ENCODE measurements at regions not wholly inside any gene's neighbourhood (a gene's known extent, or its start where the extent isn't known, plus 50 kb on each side); places are given as distances from the start of the nearest gene placed in this dataset.

DNA sequence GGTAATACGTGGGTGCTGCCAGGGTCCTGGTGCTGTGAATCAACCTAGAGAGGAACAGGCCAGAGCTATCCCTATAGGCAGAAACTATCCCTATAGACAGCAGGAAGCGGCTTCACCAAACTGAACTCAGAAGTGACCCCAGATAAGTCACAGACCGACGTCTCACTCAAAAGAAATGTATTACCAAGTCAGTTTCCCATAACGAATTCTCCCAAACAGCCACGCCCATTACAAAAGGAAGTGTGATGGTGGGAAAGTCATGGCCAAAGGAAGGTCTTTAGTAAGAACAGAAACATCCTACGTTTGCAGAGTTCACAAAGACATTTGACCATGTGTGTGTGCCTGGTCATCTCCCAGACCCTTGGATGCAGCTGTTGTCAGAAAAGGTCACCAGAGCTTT, 470.8 kb upstream of the ADARB2 start:
- H2BK5ac ChIP-seq (ENCODE audit: low read length): no peak overlapping the region

DNA sequence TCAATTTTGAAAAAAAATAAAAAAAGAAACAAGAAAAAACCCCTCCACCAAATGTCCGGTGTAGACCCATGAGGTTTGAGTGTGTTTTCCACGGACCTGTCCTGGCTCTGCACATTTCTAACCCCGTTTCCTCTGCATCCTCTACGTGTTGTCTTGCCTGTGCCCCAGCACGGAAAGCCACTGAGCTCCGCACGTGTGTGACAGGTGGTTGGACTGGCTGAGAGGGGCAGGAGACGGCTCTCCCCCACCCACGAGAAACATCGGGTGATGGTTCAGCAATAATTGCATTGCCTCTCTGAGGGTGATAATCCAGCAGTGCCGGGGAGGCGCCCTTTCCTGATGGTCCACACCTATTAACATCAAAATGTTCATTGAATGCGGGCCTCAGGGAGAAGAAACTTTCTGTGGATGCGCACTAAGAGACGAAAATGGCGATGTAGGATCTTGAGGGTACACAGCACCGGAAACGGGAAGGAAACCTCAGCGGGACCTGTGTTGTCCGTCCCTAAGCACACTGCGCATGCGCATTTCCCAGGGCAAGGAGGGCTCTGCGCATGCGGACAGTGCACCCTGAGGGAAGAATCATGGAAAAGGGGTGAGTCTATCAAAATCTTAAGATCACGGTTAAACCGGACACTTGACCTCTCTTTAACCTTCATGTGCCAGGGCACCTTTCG, 470.1 kb upstream of the ADARB2 start:
- Histone ChIP-seq H3K4ac (ENCODE audit: low read length) (no peak overlapping the region), H2BK12ac (ENCODE audit: low read length) (peak overlapping the region; percentile 22), H3K4me3 (ENCODE audit: low read length in 2 of 2) (no peak overlapping the region), H3K27ac (replicated peaks; ENCODE audit: low read length) (no peak overlapping the region), H3K23ac (ENCODE audit: low read depth, low read length, poor library complexity) (peak overlapping the region; percentile 89), H4K91ac (ENCODE audit: low read depth, low read length, poor library complexity) (no peak overlapping the region), H2AFZ (ENCODE audit: low read length) (no peak overlapping the region), H3K36me3 (replicated peaks in 1 of 2; ENCODE audit: control insufficient read depth in 2 of 2, insufficient read depth in 2 of 2, low read length in 2 of 2) (no peaks in the 10 kb centered on the region), H4K8ac (ENCODE audit: low read depth, low read length) (no peak overlapping the region), H3K18ac (ENCODE audit: low read length) (peak overlapping the region; percentile 48), H3K4me1 (ENCODE audit: control insufficient read depth in 2 of 2, insufficient read depth in 1 of 2, low read depth in 1 of 2, low read length in 2 of 2) (no peaks in the 10 kb centered on the region), H2AK5ac (ENCODE audit: low read depth, low read length) (no peak overlapping the region), H2BK5ac (ENCODE audit: low read length) (no peak overlapping the region), H3K14ac (ENCODE audit: low read length) (no peak overlapping the region), H3K27me3 (ENCODE audit: control insufficient read depth in 3 of 3, insufficient read depth in 3 of 3, low read depth in 1 of 3, low read length in 3 of 3) (no peaks in the 10 kb centered on the region), H2BK15ac (ENCODE audit: low read length) (no peak overlapping the region), H3K79me1 (ENCODE audit: low read depth, low read length) (peaks cover 2% of the 10 kb centered on the region), H3K9me3 (replicated peaks in 1 of 2; ENCODE audit: control insufficient read depth in 2 of 2, insufficient read depth in 1 of 2, low read depth in 1 of 2, low read length in 2 of 2) (no peaks in the 10 kb centered on the region), H3K4me2 (ENCODE audit: insufficient read depth, low read length, poor library complexity, severe bottlenecking) (no peak overlapping the region), H3K9ac (ENCODE audit: low read depth, low read length, poor library complexity) (no peak overlapping the region), H2BK120ac (ENCODE audit: low read depth, low read length) (no peak overlapping the region)
- no CpG with 5 or more reads among the region's 27 CpGs for WGBS, 2 donors (ENCODE audit: extremely low coverage in 2 of 2, insufficient read length in 2 of 2, insufficient replicate concordance in 1 of 2)
- no peak for DNase-seq (ENCODE audit: low spot score)

More for the DNA sequence above, 470.8 kb upstream of the ADARB2 start:
- Histone ChIP-seq H3K9me3 (replicated peaks in 1 of 2; ENCODE audit: control insufficient read depth in 2 of 2, insufficient read depth in 1 of 2, low read depth in 1 of 2, low read length in 2 of 2) (no peaks in the 10 kb centered on the region), H4K91ac (ENCODE audit: low read depth, low read length, poor library complexity) (no peak overlapping the region), H3K23ac (ENCODE audit: low read depth, low read length, poor library complexity) (no peak overlapping the region), H3K79me1 (ENCODE audit: low read depth, low read length) (peaks cover 2% of the 10 kb centered on the region), H3K36me3 (replicated peaks in 1 of 2; ENCODE audit: control insufficient read depth in 2 of 2, insufficient read depth in 2 of 2, low read length in 2 of 2) (no peaks in the 10 kb centered on the region), H3K4ac (ENCODE audit: low read length) (no peak overlapping the region), H2BK120ac (ENCODE audit: low read depth, low read length) (no peak overlapping the region), H3K18ac (ENCODE audit: low read length) (no peak overlapping the region), H3K14ac (ENCODE audit: low read length) (no peak overlapping the region), H3K27ac (replicated peaks; ENCODE audit: low read length) (no peak overlapping the region), H2BK12ac (ENCODE audit: low read length) (no peak overlapping the region), H3K4me3 (ENCODE audit: low read length in 2 of 2) (no peak overlapping the region), H3K4me2 (ENCODE audit: insufficient read depth, low read length, poor library complexity, severe bottlenecking) (no peak overlapping the region), H4K8ac (ENCODE audit: low read depth, low read length) (no peak overlapping the region), H2AK5ac (ENCODE audit: low read depth, low read length) (no peak overlapping the region), H3K9ac (ENCODE audit: low read depth, low read length, poor library complexity) (no peak overlapping the region), H2AFZ (ENCODE audit: low read length) (no peak overlapping the region), H2BK15ac (ENCODE audit: low read length) (no peak overlapping the region), H3K27me3 (ENCODE audit: control insufficient read depth in 3 of 3, insufficient read depth in 3 of 3, low read depth in 1 of 3, low read length in 3 of 3) (no peaks in the 10 kb centered on the region), H3K4me1 (ENCODE audit: control insufficient read depth in 2 of 2, insufficient read depth in 1 of 2, low read depth in 1 of 2, low read length in 2 of 2) (no peaks in the 10 kb centered on the region)
- no peak for DNase-seq (ENCODE audit: low spot score)
- no CpG with 5 or more reads among the region's 7 CpGs for WGBS, 2 donors (ENCODE audit: extremely low coverage in 2 of 2, insufficient read length in 2 of 2, insufficient replicate concordance in 1 of 2)

DNA sequence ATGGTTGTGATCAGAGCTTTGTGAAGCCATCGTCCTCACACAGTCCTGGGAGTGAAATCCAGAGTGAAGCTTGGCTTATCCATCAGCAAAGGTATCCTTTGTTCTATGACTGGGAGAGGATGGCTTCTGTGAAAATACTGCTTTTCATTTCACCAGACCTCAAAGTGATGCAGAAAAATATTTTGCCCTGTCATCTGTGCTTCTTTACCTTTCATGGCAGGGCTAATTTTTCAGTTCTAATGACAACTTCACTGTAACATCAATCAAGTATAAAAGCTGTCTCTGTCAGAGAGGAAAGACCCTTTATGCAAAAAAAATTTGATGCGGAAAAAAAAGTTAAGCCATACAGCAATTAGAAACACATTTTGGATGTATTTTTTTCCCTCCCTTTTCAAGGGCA, 468.1 kb upstream of the ADARB2 start:
- Histone ChIP-seq H4K91ac (ENCODE audit: low read depth, low read length, poor library complexity) (no peak overlapping the region), H3K79me1 (ENCODE audit: low read depth, low read length) (no peaks in the 10 kb centered on the region), H3K9ac (ENCODE audit: low read depth, low read length, poor library complexity) (no peak overlapping the region), H2BK15ac (ENCODE audit: low read length) (no peak overlapping the region), H4K8ac (ENCODE audit: low read depth, low read length) (no peak overlapping the region), H3K14ac (ENCODE audit: low read length) (no peak overlapping the region), H3K27ac (replicated peaks; ENCODE audit: low read length) (no peak overlapping the region), H2AFZ (ENCODE audit: low read length) (no peak overlapping the region), H3K4me1 (ENCODE audit: control insufficient read depth in 2 of 2, insufficient read depth in 1 of 2, low read depth in 1 of 2, low read length in 2 of 2) (peaks cover 0 to 2% of the 10 kb centered on the region in 2 donors), H3K9me3 (replicated peaks in 1 of 2; ENCODE audit: control insufficient read depth in 2 of 2, insufficient read depth in 1 of 2, low read depth in 1 of 2, low read length in 2 of 2) (no peaks in the 10 kb centered on the region), H3K4me2 (ENCODE audit: insufficient read depth, low read length, poor library complexity, severe bottlenecking) (no peak overlapping the region), H3K36me3 (replicated peaks in 1 of 2; ENCODE audit: control insufficient read depth in 2 of 2, insufficient read depth in 2 of 2, low read length in 2 of 2) (no peaks in the 10 kb centered on the region), H3K27me3 (ENCODE audit: control insufficient read depth in 3 of 3, insufficient read depth in 3 of 3, low read depth in 1 of 3, low read length in 3 of 3) (no peaks in the 10 kb centered on the region), H2BK12ac (ENCODE audit: low read length) (no peak overlapping the region), H3K23ac (ENCODE audit: low read depth, low read length, poor library complexity) (no peak overlapping the region), H3K4ac (ENCODE audit: low read length) (no peak overlapping the region), H3K18ac (ENCODE audit: low read length) (no peak overlapping the region), H2BK5ac (ENCODE audit: low read length) (no peak overlapping the region), H2AK5ac (ENCODE audit: low read depth, low read length) (no peak overlapping the region), H2BK120ac (ENCODE audit: low read depth, low read length) (no peak overlapping the region), H3K4me3 (ENCODE audit: low read length in 2 of 2) (no peak overlapping the region)
- no CpG with 5 or more reads among the region's 2 CpGs for WGBS, 2 donors (ENCODE audit: extremely low coverage in 2 of 2, insufficient read length in 2 of 2, insufficient replicate concordance in 1 of 2)
- DNase-seq (ENCODE audit: low spot score): no peak

DNA sequence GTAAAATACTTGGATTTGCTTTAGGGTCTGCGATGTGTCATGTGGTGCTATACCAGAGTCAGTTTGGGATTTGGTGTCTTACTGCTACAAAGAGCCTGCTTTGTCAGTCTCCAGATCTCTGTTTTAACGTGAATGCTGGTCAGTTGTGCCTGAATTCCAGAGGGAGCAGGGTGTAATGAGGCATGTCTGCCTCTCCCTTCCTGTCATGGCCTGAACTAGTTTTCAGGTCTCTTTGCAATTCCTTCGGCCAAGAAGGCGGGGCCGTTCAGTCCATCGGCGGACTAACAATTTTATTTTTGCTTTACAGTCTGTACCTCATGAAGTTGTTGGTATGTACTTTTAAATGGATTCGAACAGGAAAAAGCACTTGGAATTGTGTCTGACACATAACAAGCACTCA, 465.1 kb upstream of the ADARB2 start:
- no peak overlapping the region for H3K4ac ChIP-seq (ENCODE audit: low read length)
- H4K91ac ChIP-seq (ENCODE audit: low read depth, low read length, poor library complexity): no peak overlapping the region
- no peak overlapping the region for H3K14ac ChIP-seq (ENCODE audit: low read length)
- no peak overlapping the region for H3K23ac ChIP-seq (ENCODE audit: low read depth, low read length, poor library complexity)
- H2BK15ac ChIP-seq (ENCODE audit: low read length): no peak overlapping the region
- no peak overlapping the region for H3K4me3 ChIP-seq (ENCODE audit: low read length in 2 of 2)
- H3K27ac ChIP-seq (replicated peaks; ENCODE audit: low read length): no peak overlapping the region
- peak; percentile 36 for DNase-seq (ENCODE audit: low spot score)
- no peaks in the 10 kb centered on the region for H3K27me3 ChIP-seq (ENCODE audit: control insufficient read depth in 3 of 3, insufficient read depth in 3 of 3, low read depth in 1 of 3, low read length in 3 of 3)
- no peak overlapping the region for H3K4me2 ChIP-seq (ENCODE audit: insufficient read depth, low read length, poor library complexity, severe bottlenecking)
- no CpG with 5 or more reads among the region's 8 CpGs for WGBS, 2 donors (ENCODE audit: extremely low coverage in 2 of 2, insufficient read length in 2 of 2, insufficient replicate concordance in 1 of 2)
- H3K79me1 ChIP-seq (ENCODE audit: low read depth, low read length): no peaks in the 10 kb centered on the region
- peak overlapping the region; percentile 33 for H2AFZ ChIP-seq (ENCODE audit: low read length)
- H3K9me3 ChIP-seq (replicated peaks in 1 of 2; ENCODE audit: control insufficient read depth in 2 of 2, insufficient read depth in 1 of 2, low read depth in 1 of 2, low read length in 2 of 2): peaks cover 0 to 3% of the 10 kb centered on the region in 2 donors
- no peak overlapping the region for H4K8ac ChIP-seq (ENCODE audit: low read depth, low read length)
- H3K36me3 ChIP-seq (replicated peaks in 1 of 2; ENCODE audit: control insufficient read depth in 2 of 2, insufficient read depth in 2 of 2, low read length in 2 of 2): no peaks in the 10 kb centered on the region
- no peak overlapping the region for H2BK12ac ChIP-seq (ENCODE audit: low read length)
- H3K18ac ChIP-seq (ENCODE audit: low read length): no peak overlapping the region
- no peak overlapping the region for H2BK120ac ChIP-seq (ENCODE audit: low read depth, low read length)
- H2BK5ac ChIP-seq (ENCODE audit: low read length): no peak overlapping the region
- no peak overlapping the region for H3K9ac ChIP-seq (ENCODE audit: low read depth, low read length, poor library complexity)
- no peak overlapping the region for H2AK5ac ChIP-seq (ENCODE audit: low read depth, low read length)
- H3K4me1 ChIP-seq (ENCODE audit: control insufficient read depth in 2 of 2, insufficient read depth in 1 of 2, low read depth in 1 of 2, low read length in 2 of 2): peaks cover 0 to 2% of the 10 kb centered on the region in 2 donors
